B cell (primary cell): ENCODE measurements at regions not wholly inside any gene's neighbourhood (a gene's known extent, or its start where the extent isn't known, plus 50 kb on each side); places are given as distances from the start of the nearest gene placed in this dataset.
"Not testable (repeated sequence)": the region's sequence is repeated elsewhere in the genome, so short reads cannot be mapped to it uniquely, and the experiment has no call there.

Source experiments
- ATAC-seq: fragments of 200-7000 bp; cut with Tn5 transposase; one replicate; pipeline ENCODE4 v1.10.0; 2021; ENCODE audit warnings: low read depth, mild to moderate bottlenecking, moderate number of reproducible peaks, moderate library complexity
- CTCF ChIA-PET: fragments of 350-600 bp; sonication (Branson Sonifier 250); formaldehyde crosslinking; loops from one replicate; lab custom pipeline; 2021; ENCODE audit warnings: antibody characterized with exemption, inconsistent platforms; lab: Charles Lee
- POLR2A ChIA-PET: fragments of 350-600 bp; sonication (Branson Sonifier 250); formaldehyde crosslinking; loops from one replicate; lab custom pipeline; 2021; ENCODE audit warnings: antibody characterized with exemption; lab: Charles Lee
- DNase-seq: peaks from one replicate; pipeline ENCODE4 v3.0.0; 2013
- H2AFZ ChIP-seq: 2 replicates; pipeline ENCODE4 v1.6.1; 2012; ENCODE audit warnings: mild to moderate bottlenecking, low read depth, low read length; ENCODE audit not compliant: insufficient read depth, poor library complexity, severe bottlenecking
- H3K27ac ChIP-seq, 2 donors: 1 replicate in 1 of 2; 2 replicates in 1 of 2; pipeline ENCODE4 v1.5.1; 2012 to 2013; ENCODE audit warnings: low read length in 2 of 2, mild to moderate bottlenecking in 2 of 2, moderate library complexity in 1 of 2
- H3K27me3 ChIP-seq, 4 experiments: fragments of 200-600 bp in 1 of 4; sonication (generic) in 1 of 4; replicated peaks in 1 of 4; 1 replicate in 2 of 4; 2 replicates in 2 of 4; pipeline versions ENCODE4 v1.6.1 to v1.7.0; 2013 to 2016; ENCODE audit warnings: low read length in 3 of 4, mild to moderate bottlenecking in 2 of 4, mixed read lengths in 1 of 4, moderate library complexity in 1 of 4; ENCODE audit not compliant: insufficient read depth in 4 of 4, control insufficient read depth in 3 of 4; ENCODE audit errors: control extremely low read depth in 1 of 4
- H3K36me3 ChIP-seq, 2 experiments: replicated peaks in 1 of 2; 1 replicate in 1 of 2; 2 replicates in 1 of 2; pipeline versions ENCODE4 v1.6.1 to v1.7.1; 2013; ENCODE audit warnings: low read length in 1 of 2; ENCODE audit not compliant: insufficient read depth in 2 of 2, control insufficient read depth in 1 of 2; ENCODE audit errors: control extremely low read depth in 1 of 2, extremely low read depth in 1 of 2
- H3K4me1 ChIP-seq, 2 donors: fragments of 200-600 bp in 1 of 2; sonication (generic) in 1 of 2; 1 replicate in 1 of 2; 2 replicates in 1 of 2; pipeline versions ENCODE4 v1.5.1 to v1.6.1; 2013 to 2017; ENCODE audit warnings: low read length in 2 of 2; ENCODE audit not compliant: control insufficient read depth in 2 of 2, insufficient read depth in 2 of 2
- H3K4me2 ChIP-seq: replicated peaks from 2 replicates; pipeline ENCODE3; 2012; ENCODE audit warnings: mild to moderate bottlenecking, low read depth, low read length; ENCODE audit not compliant: poor library complexity, severe bottlenecking
- H3K4me3 ChIP-seq, 5 experiments: fragments of 200-600 bp in 1 of 5; sonication (generic) in 1 of 5; 1 replicate in 3 of 5; 2 replicates in 2 of 5; pipeline versions ENCODE4 v1.5.1 to v1.7.0; 2011 to 2016; ENCODE audit warnings: low read length in 4 of 5, mild to moderate bottlenecking in 4 of 5, low read depth in 2 of 5, control low read depth in 1 of 5, moderate library complexity in 1 of 5; ENCODE audit not compliant: insufficient read depth in 1 of 5; ENCODE audit errors: control extremely low read depth in 1 of 5, extremely low read depth in 1 of 5
- H3K79me2 ChIP-seq: fragments of 200-600 bp; sonication (generic); one replicate; pipeline ENCODE4 v1.6.0; 2016; ENCODE audit warnings: low read length; ENCODE audit not compliant: control insufficient read depth, insufficient read depth
- H3K9ac ChIP-seq: fragments of 200-600 bp; sonication (generic); 2 replicates; pipeline ENCODE4 v1.6.1; 2017; ENCODE audit warnings: mild to moderate bottlenecking, low read length, moderate library complexity
- H3K9me3 ChIP-seq, 3 donors: one replicate each; pipeline versions ENCODE4 v1.6.1 to v1.7.1; 2013; ENCODE audit warnings: low read length in 2 of 3; ENCODE audit not compliant: control insufficient read depth in 2 of 3, insufficient read depth in 1 of 3; ENCODE audit errors: control extremely low read depth in 1 of 3
- H4K20me1 ChIP-seq: 2 replicates; pipeline ENCODE4 v1.6.0; 2012; ENCODE audit warnings: mild to moderate bottlenecking, low read length; ENCODE audit not compliant: insufficient read depth, control insufficient read depth, poor library complexity, severe bottlenecking
- H3K27ac Mint-ChIP-seq: one replicate; pipeline ENCODE4 v1.8.0; 2021; ENCODE audit warnings: mixed read lengths
- H3K27me3 Mint-ChIP-seq: one replicate; pipeline ENCODE4 v1.8.0; 2021; ENCODE audit warnings: mixed read lengths
- H3K4me1 Mint-ChIP-seq: one replicate; pipeline ENCODE4 v1.8.0; 2021; ENCODE audit warnings: mixed read lengths
- H3K4me3 Mint-ChIP-seq: one replicate; pipeline ENCODE4 v1.8.0; 2021; ENCODE audit warnings: mixed read lengths
- H3K9me3 Mint-ChIP-seq: one replicate; pipeline ENCODE4 v1.8.0; 2022; ENCODE audit warnings: mixed read lengths; ENCODE audit not compliant: insufficient read depth
- WGBS: methylation state at CpG from one replicate; pipeline ENCODE4 v1.1.5; 2013; ENCODE audit warnings: missing lambda C conversion rate; ENCODE audit not compliant: insufficient coverage; 5-methylcytosine and 5-hydroxymethylcytosine counted together
- intact Hi-C: fragments of 100-400 bp; cut with micrococcal nuclease; formaldehyde crosslinking; loops from one replicate; pipeline ENCODE4 v1.10.0; 2022

DNA sequence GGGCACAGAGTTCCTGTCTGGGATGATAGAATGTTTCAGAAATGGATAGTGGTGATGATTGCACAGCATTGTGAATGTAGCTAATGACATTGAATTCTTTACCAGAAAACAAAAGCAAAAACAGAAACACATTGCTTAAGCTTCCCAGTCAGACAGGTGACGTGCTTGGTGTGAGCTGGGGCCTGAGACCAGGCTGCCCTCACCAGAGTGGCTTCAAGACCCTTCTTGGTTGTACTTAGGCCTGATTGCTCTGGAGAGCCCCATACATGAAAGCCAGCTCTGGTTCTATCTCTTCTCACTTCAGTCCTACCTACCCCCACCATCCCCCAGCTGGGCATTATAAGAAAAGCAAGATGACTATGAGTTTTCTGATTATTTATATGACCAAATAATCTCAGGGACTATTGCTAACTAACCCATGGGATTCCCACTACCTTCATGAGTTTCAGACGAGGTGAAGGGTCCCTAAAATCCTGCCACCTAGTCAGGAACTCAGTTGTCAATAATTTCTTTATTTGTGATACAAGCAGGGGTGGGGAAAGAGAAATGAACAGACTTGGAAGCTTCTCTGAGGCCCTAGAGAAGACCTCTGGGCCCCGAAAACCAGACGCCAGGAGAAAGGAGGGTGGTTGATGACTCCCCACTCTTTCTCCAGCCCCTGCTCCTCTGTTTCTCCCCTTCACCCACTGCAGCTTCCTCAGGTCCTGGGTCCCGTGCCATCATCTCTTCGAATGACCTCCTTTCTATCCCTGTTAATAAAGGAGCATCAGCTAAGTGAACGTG, 5289.0 kb upstream of the TPTE start:
- DNase-seq, H3K27ac ChIP-seq, CTCF ChIA-PET, intact Hi-C loops, H3K4me2 ChIP-seq, POLR2A ChIA-PET, H3K4me1 ChIP-seq, H3K4me3 ChIP-seq, H3K9ac ChIP-seq, H3K27me3 Mint-ChIP-seq, H3K36me3 ChIP-seq, H4K20me1 ChIP-seq, ATAC-seq, H3K27ac Mint-ChIP-seq, H3K4me3 Mint-ChIP-seq, H2AFZ ChIP-seq, H3K4me1 Mint-ChIP-seq, H3K79me2 ChIP-seq, H3K27me3 ChIP-seq: not testable (repeated sequence)
- peaks cover 1 to 25% (median 8%) of the 10 kb centered on the region in 3 donors for H3K9me3 ChIP-seq
- WGBS, result 87% methylated on average over 1 of the region's 7 CpGs
- peaks cover 31% of the 10 kb centered on the region for H3K9me3 Mint-ChIP-seq

DNA sequence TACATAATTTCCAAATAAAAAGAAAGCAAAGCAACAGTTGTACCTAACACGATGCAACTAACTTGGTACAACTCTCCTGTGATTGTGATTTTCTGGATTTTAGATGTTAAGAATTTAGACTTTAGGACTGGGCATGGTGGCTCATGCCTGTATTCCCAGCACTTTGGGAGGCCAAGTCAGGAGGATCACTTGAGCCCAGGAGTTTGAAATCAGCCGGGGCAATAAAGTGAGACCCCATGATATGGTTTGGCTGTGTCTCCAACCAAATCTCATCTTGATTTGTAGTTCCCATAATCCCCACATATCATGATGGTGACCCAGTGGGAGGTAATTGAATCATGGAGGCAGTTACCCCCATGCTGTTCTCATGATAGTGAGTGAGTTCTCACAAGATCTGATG, 5285.6 kb upstream of the TPTE start:
- POLR2A ChIA-PET, H2AFZ ChIP-seq, H3K27ac Mint-ChIP-seq, H3K4me1 Mint-ChIP-seq, H3K27me3 Mint-ChIP-seq, CTCF ChIA-PET, H3K4me2 ChIP-seq, H3K4me1 ChIP-seq, H3K79me2 ChIP-seq, ATAC-seq, intact Hi-C loops, DNase-seq, H3K4me3 Mint-ChIP-seq, H3K9ac ChIP-seq, H3K27me3 ChIP-seq, H3K36me3 ChIP-seq, H3K27ac ChIP-seq, H3K4me3 ChIP-seq, H4K20me1 ChIP-seq: not testable (repeated sequence)
- peaks cover 28% of the 10 kb centered on the region for H3K9me3 Mint-ChIP-seq
- WGBS, result 71% methylated on average over 2 of the region's 2 CpGs
- H3K9me3 ChIP-seq, result peaks cover 2 to 17% (median 5%) of the 10 kb centered on the region in 3 donors

DNA sequence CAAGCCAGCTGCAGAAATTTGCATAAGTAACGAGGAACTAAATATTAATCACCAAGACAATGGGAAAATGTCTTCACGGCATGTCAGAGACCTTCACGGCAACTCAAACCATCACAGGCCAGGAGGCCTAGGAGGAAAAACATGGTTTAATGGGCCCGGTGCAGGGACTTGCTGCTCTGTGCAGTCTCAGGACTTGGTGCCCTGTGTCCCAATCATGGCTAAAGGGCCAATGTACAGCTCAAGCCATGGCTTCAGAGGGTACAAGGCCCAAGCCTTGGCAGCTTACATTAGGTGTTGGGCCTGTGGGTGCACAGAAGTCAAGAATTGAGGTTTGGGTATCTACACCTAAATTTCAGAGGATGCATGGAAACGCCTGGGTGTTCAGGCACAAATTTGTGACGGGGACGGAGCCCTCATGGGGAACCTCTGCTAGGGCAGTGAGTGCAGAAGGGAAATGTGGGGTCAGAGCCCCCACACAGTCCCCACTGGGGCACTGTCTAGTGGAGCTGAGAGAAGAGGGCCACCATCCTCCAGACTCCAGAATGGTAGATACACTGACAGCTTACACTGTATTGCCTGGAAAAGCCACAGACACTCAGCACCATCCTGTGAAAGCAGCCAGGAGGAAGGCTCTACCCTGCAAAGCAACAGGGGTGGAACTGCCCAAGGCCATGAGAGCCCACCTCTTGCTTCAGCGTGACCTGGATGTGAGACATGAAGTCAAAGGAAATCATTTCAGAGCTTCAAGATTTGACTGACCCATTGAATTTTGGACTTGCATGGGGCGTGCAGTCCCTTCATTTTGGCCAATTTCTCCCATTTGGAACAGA, 5284.3 kb upstream of the TPTE start:
- H2AFZ ChIP-seq, intact Hi-C loops, H4K20me1 ChIP-seq, H3K9ac ChIP-seq, DNase-seq, H3K4me1 ChIP-seq, H3K27me3 ChIP-seq, CTCF ChIA-PET, H3K79me2 ChIP-seq, H3K27ac ChIP-seq, H3K4me3 ChIP-seq, H3K4me2 ChIP-seq, H3K36me3 ChIP-seq, H3K4me1 Mint-ChIP-seq, H3K9me3 ChIP-seq, H3K27me3 Mint-ChIP-seq, POLR2A ChIA-PET, ATAC-seq, H3K27ac Mint-ChIP-seq, H3K4me3 Mint-ChIP-seq: not testable (repeated sequence)
- 86% methylated on average over 7 of the region's 9 CpGs for WGBS
- H3K9me3 Mint-ChIP-seq, result peaks cover 26% of the 10 kb centered on the region

DNA sequence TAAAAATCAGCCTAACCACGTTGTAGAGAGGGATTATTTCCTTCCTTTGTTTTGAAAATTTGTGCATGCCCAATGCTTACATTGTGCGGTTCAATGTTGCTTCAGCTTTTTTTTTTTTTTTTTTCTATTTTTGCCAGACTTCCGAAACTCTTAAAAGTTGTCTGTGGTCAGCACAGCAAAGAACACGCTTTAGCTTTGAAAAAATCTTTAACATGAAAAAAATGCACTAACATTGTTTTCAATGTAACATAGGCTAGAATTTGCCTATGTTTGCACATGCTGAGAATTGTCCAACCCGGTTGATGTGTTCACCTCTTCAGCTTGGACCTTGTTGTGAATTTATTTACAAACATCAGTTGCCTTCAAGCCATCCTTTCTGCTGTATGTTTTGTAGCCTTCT, 5280.9 kb upstream of the TPTE start:
- POLR2A ChIA-PET, H3K79me2 ChIP-seq, H3K27me3 ChIP-seq, H3K9me3 ChIP-seq, H3K4me2 ChIP-seq, H3K4me3 ChIP-seq, H3K4me1 Mint-ChIP-seq, DNase-seq, ATAC-seq, CTCF ChIA-PET, H3K4me1 ChIP-seq, H3K4me3 Mint-ChIP-seq, H4K20me1 ChIP-seq, H3K27ac Mint-ChIP-seq, H3K27ac ChIP-seq, H3K36me3 ChIP-seq, intact Hi-C loops, H3K27me3 Mint-ChIP-seq, H3K9ac ChIP-seq, H2AFZ ChIP-seq: not testable (repeated sequence)
- WGBS, result no CpG with 5 or more reads among the region's 5 CpGs
- peaks cover 22% of the 10 kb centered on the region for H3K9me3 Mint-ChIP-seq
